ENCODE measurements at regions not wholly inside any gene's neighbourhood (a gene's known extent, or its start where the extent isn't known, plus 50 kb on each side); places are given as distances from the start of the nearest gene placed in this dataset.

DNA sequence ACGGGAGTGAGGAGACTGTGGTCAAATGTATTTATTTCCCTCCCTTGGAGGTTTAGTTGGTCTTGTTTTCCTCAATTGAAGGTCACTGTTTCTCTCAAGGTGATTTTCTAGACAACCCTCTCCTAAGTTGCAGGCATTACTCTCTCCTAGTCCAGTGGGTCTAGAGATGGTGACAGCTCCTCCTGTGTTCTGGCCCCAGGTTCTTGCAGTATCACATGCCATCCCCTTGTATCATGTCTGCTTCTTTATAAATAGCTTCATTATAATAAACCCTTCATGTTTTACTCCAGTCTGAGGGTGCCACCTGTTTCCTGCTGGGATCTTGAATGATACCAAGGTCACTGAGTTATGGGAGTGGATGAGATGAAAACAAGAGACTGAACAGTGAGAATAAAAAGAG is 208.0 kb upstream of the KCNN2 start:
- TF ChIP-seq POLR2AphosphoS5 (IDR thresholded peaks at IDR 0.05; ENCODE audit: low read depth, low read length) = no peak
- TF ChIP-seq, protein P1, sequence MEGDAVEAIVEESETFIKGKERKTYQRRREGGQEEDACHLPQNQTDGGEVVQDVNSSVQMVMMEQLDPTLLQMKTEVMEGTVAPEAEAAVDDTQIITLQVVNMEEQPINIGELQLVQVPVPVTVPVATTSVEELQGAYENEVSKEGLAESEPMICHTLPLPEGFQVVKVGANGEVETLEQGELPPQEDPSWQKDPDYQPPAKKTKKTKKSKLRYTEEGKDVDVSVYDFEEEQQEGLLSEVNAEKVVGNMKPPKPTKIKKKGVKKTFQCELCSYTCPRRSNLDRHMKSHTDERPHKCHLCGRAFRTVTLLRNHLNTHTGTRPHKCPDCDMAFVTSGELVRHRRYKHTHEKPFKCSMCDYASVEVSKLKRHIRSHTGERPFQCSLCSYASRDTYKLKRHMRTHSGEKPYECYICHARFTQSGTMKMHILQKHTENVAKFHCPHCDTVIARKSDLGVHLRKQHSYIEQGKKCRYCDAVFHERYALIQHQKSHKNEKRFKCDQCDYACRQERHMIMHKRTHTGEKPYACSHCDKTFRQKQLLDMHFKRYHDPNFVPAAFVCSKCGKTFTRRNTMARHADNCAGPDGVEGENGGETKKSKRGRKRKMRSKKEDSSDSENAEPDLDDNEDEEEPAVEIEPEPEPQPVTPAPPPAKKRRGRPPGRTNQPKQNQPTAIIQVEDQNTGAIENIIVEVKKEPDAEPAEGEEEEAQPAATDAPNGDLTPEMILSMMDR (IDR thresholded peaks at IDR 0.05) = no peak
- TF ChIP-seq, protein P2, sequence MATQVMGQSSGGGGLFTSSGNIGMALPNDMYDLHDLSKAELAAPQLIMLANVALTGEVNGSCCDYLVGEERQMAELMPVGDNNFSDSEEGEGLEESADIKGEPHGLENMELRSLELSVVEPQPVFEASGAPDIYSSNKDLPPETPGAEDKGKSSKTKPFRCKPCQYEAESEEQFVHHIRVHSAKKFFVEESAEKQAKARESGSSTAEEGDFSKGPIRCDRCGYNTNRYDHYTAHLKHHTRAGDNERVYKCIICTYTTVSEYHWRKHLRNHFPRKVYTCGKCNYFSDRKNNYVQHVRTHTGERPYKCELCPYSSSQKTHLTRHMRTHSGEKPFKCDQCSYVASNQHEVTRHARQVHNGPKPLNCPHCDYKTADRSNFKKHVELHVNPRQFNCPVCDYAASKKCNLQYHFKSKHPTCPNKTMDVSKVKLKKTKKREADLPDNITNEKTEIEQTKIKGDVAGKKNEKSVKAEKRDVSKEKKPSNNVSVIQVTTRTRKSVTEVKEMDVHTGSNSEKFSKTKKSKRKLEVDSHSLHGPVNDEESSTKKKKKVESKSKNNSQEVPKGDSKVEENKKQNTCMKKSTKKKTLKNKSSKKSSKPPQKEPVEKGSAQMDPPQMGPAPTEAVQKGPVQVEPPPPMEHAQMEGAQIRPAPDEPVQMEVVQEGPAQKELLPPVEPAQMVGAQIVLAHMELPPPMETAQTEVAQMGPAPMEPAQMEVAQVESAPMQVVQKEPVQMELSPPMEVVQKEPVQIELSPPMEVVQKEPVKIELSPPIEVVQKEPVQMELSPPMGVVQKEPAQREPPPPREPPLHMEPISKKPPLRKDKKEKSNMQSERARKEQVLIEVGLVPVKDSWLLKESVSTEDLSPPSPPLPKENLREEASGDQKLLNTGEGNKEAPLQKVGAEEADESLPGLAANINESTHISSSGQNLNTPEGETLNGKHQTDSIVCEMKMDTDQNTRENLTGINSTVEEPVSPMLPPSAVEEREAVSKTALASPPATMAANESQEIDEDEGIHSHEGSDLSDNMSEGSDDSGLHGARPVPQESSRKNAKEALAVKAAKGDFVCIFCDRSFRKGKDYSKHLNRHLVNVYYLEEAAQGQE (IDR thresholded peaks at IDR 0.05; ENCODE audit: insufficient read depth in 1 of 2, low read depth in 2 of 2, low read length in 1 of 2) = no peak

Data from Panc1 (cell line).